Testis (tissue), 2 donors: ENCODE measurements at regions not wholly inside any gene's neighbourhood (a gene's known extent, or its start where the extent isn't known, plus 50 kb on each side); places are given as distances from the start of the nearest gene placed in this dataset.

Experiments
- CTCF ChIP-seq, 3 experiments: fragments of 450-650 bp in 2 of 3; fragments of 200-600 bp in 1 of 3; sonication (generic) in 1 of 3; IDR thresholded peaks; one replicate each; pipeline ENCODE4 v1.5.1; 2016 to 2019; ENCODE audit warnings: antibody characterized with exemption in 3 of 3, mild to moderate bottlenecking in 2 of 3, moderate library complexity in 1 of 3
- POLR2A ChIP-seq: fragments of 450-650 bp; IDR thresholded peaks from one replicate; pipeline ENCODE4 v1.6.1; 2017; ENCODE audit warnings: antibody characterized with exemption, mild to moderate bottlenecking, moderate library complexity

GRCh38 chr14:97602438-97603117 lies 805.4 kb downstream of the VRK1 start:
- TF ChIP-seq CTCF (IDR thresholded peaks at IDR 0.05) (no peak), POLR2A (no peak)
